GM21381 (cell line): ENCODE measurements at regions not wholly inside any gene's neighbourhood (a gene's known extent, or its start where the extent isn't known, plus 50 kb on each side); places are given as distances from the start of the nearest gene placed in this dataset.

ENCODE experiments used
- ATAC-seq: cut with Tn5 transposase; IDR thresholded peaks from one replicate; pipeline ENCODE4 v1.9.1; 2021; ENCODE audit warnings: mild to moderate bottlenecking, moderate library complexity; ENCODE audit not compliant: unreplicated experiment

DNA sequence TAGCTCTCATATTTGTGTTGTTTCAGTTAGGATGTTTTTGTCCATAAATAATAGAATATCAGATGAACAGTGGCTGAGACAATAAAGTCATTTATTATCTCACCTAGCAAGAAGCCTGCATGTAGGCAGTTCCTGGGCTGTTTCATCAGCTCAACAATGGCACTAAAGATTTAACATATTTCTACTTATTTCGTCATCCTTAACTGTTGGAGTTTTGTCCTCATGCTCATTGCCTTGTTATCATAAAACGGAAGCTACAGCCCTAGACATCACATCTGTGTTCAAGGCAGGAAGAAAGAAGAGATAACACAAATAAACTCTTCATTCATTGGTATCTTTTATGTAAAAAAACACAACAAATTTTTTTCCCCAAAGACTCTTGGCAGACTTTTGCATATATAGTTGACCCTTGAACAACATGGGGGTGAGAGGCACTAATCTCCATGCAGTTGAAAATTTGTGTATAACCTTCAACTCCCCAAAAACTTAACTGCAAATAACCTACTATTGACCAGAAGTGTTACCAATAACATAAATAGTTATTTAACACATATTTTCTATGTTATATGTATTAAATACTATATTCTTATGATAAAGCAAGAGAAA is 277.2 kb upstream of the ADRA1B start:
- no peak for ATAC-seq

DNA sequence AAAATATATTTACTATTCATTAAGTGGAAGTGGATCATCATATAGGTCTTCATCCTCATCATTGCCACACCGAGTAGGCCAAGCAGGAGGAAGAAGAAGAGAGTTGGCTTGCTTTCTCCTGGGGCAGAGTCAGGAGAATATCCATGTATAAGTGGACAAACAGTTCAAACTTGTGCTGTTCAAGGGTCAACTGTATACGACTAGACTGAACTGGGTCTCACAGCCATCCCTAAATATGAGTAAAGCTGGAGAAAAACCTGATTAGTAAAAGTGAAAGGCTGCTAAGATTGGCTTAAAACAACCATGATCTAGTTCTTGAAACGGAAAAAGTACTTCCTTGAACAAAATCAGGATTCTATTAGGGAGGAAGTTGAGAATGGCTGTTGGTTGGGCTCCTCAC is 276.7 kb upstream of the ADRA1B start:
- no peak for ATAC-seq

DNA sequence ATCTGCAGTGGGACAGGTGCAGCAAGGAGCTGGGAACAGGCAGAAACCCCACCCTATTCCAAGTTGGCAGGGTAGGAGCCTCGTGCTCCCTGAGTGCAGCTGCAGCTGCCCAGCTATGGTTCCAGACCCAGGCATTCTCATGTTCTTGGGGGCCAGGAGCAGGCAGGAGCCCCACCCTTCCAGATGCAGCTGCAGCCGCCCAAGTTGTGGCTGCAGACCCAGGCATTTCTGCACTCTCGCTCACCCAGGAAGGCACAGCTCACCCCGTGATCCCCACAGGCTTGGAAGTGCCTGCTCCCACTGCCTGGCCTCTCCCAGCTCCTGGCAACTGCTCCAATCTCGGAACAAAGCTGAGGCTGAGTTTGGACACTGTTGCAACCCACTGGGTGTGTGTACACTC is 275.8 kb upstream of the ADRA1B start:
- ATAC-seq: no peak

GRCh38 chr5:159640921-159641320 is 275.4 kb upstream of the ADRA1B start:
- ATAC-seq: no peak

DNA sequence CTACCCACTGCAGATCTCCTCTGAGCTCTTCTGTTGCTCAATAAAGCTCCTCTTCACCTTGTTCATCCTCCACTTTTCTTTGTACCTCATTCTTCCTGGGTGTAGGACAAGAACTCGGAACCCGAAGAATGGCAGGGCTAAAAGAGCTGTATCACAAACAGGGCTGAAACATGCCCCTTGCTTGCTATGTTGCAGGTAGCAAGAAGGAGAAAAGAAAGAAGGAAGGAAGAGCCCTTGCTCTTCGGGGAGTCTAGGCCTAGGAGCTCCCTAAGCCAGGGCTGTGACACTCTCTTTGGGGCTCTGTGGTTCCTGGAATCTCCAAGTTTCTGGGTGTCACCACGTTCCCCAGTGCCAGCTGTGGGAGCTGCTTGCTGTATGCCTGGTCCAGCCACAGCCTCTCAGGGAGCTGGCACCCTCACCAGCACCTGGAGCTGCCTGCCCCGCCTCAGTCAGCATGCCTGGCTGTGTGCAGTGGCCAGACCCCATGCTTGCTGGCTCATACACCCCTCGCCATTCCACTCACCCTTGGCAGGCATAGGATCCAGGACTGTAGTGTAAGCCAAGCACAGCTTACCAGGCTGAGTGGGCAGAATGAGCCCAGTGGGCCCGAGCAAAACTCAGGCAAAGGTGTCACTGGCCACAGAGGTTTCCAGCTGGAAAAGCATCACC is 274.8 kb upstream of the ADRA1B start:
- ATAC-seq: no peak

GRCh38 chr5:159642379-159642778 is 273.9 kb upstream of the ADRA1B start:
- no peak for ATAC-seq

DNA sequence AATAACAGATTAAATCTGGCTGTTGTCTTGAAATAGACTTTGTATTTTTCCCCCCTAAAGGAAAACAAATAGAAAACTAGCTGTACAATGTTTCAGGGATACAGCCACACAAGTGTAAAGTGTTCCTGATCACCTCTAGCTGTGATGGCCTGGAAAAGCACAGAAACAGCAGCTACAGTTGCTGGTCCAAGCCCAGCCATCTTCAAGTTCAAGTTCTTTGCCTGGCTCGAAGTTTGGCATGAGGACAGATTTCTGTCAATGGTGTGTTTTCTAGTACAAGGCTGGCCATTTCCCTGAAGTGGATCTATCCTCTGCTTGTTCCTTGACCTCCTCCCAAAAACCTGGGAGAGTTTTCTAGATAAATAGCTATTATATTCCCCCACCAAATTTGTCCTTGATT is 272.2 kb upstream of the ADRA1B start:
- no peak for ATAC-seq

DNA sequence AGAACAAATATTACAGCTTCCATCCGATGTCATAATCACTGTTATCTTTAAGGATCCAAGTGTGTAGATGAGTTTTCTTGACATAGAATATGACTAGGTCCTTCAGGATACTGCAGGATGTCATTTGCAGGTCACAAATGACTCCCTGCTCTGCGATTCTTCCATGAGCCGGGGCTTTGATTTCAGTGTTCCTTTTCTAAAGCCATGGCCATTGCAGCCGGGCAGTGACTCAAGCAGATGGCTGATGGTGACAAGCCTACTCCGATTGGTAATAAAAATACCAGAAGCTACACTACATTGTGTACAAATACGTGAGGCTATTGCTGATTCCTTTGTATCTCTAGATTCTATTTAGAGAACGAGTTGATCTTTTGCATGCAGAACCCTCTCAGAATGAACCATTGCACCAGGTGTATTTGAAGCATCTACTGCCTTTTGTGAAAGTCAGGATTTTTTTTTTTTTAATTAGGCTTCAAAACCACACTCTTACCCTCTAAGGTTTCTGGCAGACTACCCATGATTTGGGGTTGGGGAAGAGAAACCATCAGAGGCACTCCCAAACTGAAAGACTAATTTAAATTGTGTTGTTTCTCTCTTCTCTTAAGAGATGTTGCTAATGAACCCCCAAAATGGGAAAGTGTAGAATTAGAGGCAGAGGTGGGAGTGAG is 271.0 kb upstream of the ADRA1B start:
- ATAC-seq: no peak

DNA sequence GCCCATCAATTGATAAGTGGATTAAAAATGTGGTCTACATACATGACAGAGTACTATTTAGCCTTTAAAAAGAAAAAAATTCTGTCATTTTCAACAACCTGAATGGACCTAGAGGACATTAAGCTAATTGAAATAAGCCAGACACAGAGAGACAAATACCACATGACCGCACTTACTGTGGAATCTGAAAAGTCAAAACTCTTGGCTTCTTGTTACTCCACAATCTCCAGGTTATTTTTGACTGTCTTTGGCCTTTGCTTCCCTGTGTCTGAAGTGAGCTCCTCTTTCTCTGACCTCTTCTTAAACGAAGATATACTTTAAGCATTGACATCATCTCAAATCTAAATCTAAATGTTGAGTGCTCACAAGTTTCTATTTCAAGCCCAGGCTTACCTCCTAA is 265.5 kb upstream of the ADRA1B start:
- ATAC-seq: no peak

GRCh38 chr5:159655757-159656409 is 260.4 kb upstream of the ADRA1B start:
- ATAC-seq: no peak

GRCh38 chr5:159657298-159657697 is 259.0 kb upstream of the ADRA1B start:
- ATAC-seq: no peak

DNA sequence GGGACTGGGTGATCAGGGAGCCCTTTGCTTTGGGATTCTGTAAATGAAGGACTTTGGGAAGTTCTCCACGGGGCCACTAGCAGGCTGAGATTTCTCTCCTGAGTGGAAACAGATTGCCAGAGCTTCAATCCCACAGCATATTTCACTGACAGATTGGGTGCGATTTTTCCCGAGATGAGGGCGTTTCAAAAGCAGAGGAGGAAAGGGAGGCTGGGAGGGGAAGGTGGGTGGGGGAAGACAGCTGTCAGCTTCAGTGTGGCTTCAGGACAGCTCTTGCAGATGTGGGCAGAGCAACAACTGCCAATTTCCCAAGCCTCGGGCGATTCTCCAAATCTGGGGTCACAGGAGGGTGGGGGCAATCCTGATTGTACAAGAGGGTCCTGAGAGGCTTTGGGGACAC is 258.5 kb upstream of the ADRA1B start:
- no peak for ATAC-seq

- ATAC-seq: no peak
These were observed 257.9 kb upstream of the ADRA1B start for GRCh38 chr5:159658266-159658925.

- ATAC-seq: no peak
These were observed 255.9 kb upstream of the ADRA1B start for GRCh38 chr5:159660401-159660800.

DNA sequence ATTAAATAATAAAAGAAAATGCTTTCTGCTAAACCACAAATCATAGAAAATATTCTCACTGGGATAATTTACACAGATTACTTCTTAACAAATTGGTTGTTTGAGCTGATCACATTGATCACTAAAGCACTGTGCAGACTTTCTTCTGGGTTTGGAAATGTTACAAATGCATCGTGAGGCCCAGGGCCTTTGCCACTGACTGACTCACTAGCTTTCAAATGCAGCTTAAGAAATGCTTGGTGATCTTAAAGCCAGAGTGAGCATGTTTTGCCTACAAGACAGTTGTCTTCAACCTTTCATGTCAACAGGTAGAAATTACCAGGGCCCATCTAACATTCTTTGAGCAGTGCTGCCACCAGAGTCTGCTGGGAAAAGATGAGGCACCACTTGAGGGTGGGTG is 252.3 kb upstream of the ADRA1B start:
- ATAC-seq: no peak

- no peak for ATAC-seq
These were observed 249.0 kb upstream of the ADRA1B start for GRCh38 chr5:159667286-159667685.

GRCh38 chr5:159668556-159668955 is 247.7 kb upstream of the ADRA1B start:
- no peak for ATAC-seq

DNA sequence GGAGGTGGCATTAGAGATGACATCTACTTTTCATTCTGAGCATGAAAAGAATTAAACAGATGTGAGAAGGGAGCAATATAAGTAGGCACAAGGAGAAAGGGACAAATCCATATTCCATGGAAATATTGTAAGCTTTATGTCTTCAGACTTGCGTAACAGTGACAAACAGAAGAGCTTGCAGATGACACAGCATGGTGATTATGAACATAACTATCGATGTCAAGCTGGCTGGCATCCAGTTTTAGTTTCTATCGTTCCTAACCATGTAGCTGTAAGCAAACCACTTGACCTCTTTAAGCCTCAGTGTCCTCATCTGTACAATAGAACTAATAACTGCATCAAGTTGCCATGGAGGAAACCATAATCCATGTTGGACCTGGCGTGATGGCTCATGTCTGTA is 246.7 kb upstream of the ADRA1B start:
- ATAC-seq: no peak

- no peak for ATAC-seq
These were observed 244.4 kb upstream of the ADRA1B start for GRCh38 chr5:159671886-159672285.

- ATAC-seq: no peak
These were observed 242.7 kb upstream of the ADRA1B start for GRCh38 chr5:159673538-159673937.

GRCh38 chr5:159678657-159679392 is 237.5 kb upstream of the ADRA1B start:
- no peak for ATAC-seq
